ENCODE measurements at regions not wholly inside any gene's neighbourhood (a gene's known extent, or its start where the extent isn't known, plus 50 kb on each side); places are given as distances from the start of the nearest gene placed in this dataset.
"Not testable (repeated sequence)": the region's sequence is repeated elsewhere in the genome, so short reads cannot be mapped to it uniquely, and the experiment has no call there.

- no peak overlapping the region for H3K4me3 ChIP-seq (ENCODE audit: low read length)
- no peak for TF ChIP-seq CTCF (IDR thresholded peaks at IDR 0.05; ENCODE audit: insufficient read depth, low read depth, low read length, missing control alignments)
- DNase-seq (ENCODE audit: low read depth) = no peak
These were observed 135.9 kb upstream of the LIFR start for GRCh38 chr5:38692346-38692745.

GRCh38 chr5:38692781-38693527 lies 136.5 kb upstream of the LIFR start:
- DNase-seq (ENCODE audit: low read depth) = no peak
- H3K4me3 ChIP-seq (ENCODE audit: low read length) = no peak overlapping the region
- no peak for TF ChIP-seq CTCF (IDR thresholded peaks at IDR 0.05; ENCODE audit: insufficient read depth, low read depth, low read length, missing control alignments)

DNA sequence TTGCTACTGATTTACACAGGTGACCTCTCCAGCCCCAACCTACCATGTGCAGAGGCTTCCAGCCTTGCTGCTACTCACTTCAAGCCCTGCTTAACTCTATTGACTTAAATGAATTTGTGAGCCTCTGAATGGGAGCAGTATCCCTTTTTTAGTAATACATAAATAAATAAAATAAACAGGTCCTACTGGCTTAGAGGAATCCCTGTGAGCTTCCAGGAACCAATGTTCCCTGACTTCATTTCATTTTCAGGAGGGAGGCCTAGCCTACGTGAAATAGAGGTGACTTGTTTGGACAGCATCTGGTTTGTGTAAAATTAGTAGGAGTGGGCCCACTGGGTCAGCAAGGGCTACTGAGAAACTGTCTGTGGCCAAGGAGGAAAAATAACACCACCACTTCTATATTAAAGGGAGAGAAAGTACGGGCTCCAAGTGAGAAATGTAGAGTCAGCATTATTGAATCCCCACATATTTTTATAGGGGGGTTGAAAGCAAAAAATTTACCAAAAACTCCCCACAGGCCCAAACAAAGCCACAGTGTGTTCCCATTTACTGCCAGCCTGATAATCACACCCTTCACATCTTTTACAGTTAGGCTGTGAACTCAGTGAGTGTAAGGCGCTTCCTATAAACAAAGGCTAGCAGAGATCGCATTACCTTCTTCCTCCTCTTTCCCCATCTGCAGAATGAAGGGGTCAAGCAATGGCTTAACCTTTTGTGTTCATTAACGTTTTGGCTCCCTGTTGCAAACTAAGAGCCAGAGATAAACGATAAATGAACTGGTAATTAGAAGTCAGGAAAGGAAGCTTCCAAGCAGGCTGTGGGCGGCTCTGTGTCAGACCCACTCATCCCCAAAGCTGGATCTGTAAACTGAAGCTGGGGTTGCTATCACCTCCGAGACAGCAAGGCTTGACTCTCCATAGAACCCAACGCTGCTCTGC lies 138.8 kb upstream of the LIFR start:
- no peak for TF ChIP-seq CTCF (IDR thresholded peaks at IDR 0.05; ENCODE audit: insufficient read depth, low read depth, low read length, missing control alignments)
- no peak for DNase-seq (ENCODE audit: low read depth)
- no peak overlapping the region for H3K4me3 ChIP-seq (ENCODE audit: low read length)

DNA sequence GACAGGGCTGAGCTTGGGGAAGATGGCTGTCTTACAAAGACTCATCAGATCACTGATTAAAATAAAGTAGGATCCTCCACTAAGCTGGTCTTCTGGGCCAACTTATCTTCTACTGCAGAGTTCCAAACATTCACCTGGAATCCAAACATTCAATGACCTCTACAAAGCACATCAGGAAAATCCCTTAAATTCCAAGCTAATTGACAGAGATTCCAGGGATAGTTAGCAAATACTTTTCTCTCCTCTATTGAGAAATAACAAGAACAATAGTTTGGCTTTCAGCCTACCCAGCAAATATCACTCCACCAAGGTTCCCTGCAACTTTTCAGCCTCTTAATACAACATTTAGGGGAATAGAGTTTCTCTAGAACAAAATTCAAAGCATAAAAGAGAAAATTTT lies 140.6 kb upstream of the LIFR start:
- H3K4me3 ChIP-seq (ENCODE audit: low read length) = no peak overlapping the region
- TF ChIP-seq CTCF (IDR thresholded peaks at IDR 0.05; ENCODE audit: insufficient read depth, low read depth, low read length, missing control alignments) = no peak
- DNase-seq (ENCODE audit: low read depth) = no peak

DNA sequence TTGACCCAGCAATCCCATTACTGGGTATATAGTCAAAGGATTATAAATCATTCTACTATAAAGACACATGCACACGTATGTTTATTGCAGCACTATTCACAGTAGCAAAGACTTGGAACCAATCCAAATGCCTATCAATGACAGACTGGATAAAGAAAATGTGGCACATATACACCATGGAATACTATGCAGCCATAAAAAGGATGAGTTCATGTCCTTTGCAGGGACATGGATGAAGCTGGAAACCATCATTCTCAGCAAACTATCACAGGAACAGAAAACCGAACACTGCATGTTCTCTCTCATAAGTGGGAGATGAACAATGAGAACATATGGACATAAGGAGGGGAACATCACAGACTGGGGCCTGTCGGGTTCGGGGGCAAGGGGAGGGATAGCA lies 140.3 kb upstream of the OSMR start:
- not testable (repeated sequence) for DNase-seq (ENCODE audit: low read depth)

DNA sequence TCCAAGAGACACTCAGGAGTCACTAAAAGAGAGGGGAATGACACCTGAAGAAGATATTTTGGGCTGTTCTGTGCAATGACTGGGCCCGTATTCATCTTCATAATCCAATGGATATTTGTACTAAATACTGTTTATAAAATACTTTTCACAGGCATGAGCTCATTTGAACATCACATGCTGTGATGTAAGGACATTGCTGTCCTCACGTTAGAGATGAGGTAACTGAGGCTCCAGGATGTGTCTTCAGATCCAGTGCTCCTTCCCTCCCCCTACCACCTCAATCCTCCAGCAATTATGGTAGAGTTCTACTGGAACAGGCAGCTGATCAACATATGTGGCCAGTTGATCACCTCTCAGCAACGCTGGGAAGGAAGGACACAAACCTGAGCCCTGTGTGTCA lies 139.4 kb upstream of the OSMR start:
- DNase-seq (ENCODE audit: low read depth) = no peak
- TF ChIP-seq CTCF (IDR thresholded peaks at IDR 0.05; ENCODE audit: insufficient read depth, low read depth, low read length, missing control alignments) = no peak
- no peak overlapping the region for H3K4me3 ChIP-seq (ENCODE audit: low read length)

More for the DNA sequence above, 140.3 kb upstream of the OSMR start:
- not testable (repeated sequence) for H3K4me3 ChIP-seq (ENCODE audit: low read length)

DNA sequence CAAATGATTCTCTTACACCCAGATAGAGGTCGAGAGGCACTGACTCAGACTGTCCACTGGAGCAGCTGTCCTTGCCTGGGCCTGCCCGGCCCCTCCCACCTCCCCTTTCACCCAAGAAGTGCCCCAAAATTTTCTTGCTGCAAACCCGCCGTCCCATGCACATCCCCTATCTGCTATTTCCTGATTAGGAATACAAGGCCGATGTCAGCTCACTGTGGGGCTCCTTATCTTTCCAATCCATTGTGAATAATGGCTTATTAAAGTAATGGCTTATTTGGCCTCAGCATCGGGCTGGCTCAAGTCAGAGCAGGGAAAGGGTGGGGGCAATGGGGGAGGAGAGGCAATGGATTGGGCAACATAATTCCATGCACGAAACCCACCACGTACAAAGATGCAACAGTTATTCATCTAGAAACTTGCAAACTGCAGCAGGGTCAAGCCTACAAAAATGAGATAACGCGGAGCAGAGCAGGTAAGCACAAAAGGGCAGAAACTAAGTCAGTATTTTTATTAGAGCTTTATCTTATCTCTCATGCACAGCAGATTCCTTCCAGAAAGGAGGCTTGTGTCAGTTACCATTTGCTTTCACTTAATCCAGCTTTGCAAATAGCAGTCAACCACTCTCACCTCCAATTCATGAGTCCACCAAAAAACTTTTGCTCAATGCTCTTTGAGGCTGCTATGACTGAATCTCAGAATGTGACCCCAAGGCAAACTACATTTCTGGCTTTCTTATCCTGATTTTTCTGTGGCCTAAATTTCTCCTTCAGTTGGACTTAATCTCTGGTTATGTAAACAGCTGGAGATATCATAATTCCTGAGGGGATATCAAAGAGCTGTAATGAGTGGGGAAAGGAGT lies 138.2 kb upstream of the OSMR start:
- no peak for TF ChIP-seq CTCF (IDR thresholded peaks at IDR 0.05; ENCODE audit: insufficient read depth, low read depth, low read length, missing control alignments)
- H3K4me3 ChIP-seq (ENCODE audit: low read length) = no peak overlapping the region
- DNase-seq (ENCODE audit: low read depth) = no peak
